GM12878 (cell line): ENCODE measurements at regions not wholly inside any gene's neighbourhood (a gene's known extent, or its start where the extent isn't known, plus 50 kb on each side); places are given as distances from the start of the nearest gene placed in this dataset.

Source experiments
- ASH2L ChIP-seq: fragments of 300-600, 200-600 bp; sonication (generic); IDR thresholded peaks from 2 replicates; pipeline ENCODE4 v1.6.1; 2017; ENCODE audit warnings: low read depth, mild to moderate bottlenecking, borderline replicate concordance
- BHLHE40 ChIP-seq, 2 experiments: fragments of 450-650 bp in 1 of 2; IDR thresholded peaks; 2 replicates each; pipeline ENCODE4 v1.6.1; 2011 to 2017; ENCODE audit warnings: low read depth in 2 of 2, borderline replicate concordance in 1 of 2, improper control_type of control experiment in 1 of 2, low read length in 1 of 2, mild to moderate bottlenecking in 1 of 2
- BRCA1 ChIP-seq: IDR thresholded peaks from 2 replicates; pipeline ENCODE4 v1.6.1; 2011; ENCODE audit warnings: low read depth, low read length, improper control_type of control experiment
- CEBPZ ChIP-seq: fragments of 150-350 bp; IDR thresholded peaks from 2 replicates; pipeline ENCODE4 v1.6.1; 2016; ENCODE audit warnings: low read depth, low read length
- JUNB ChIP-seq: IDR thresholded peaks from 2 replicates; pipeline ENCODE4 v1.6.1; 2016; ENCODE audit warnings: antibody characterized with exemption, mild to moderate bottlenecking
- MTA3 ChIP-seq: IDR thresholded peaks from 2 replicates; pipeline ENCODE4 v1.6.1; 2012; ENCODE audit warnings: low read length, inconsistent platforms, borderline replicate concordance
- NFYA ChIP-seq: IDR thresholded peaks from 2 replicates; pipeline ENCODE4 v1.6.1; 2011; ENCODE audit warnings: low read depth, mild to moderate bottlenecking, low read length, improper control_type of control experiment, borderline replicate concordance
- NR2C2 ChIP-seq: IDR thresholded peaks from 2 replicates; pipeline ENCODE4 v1.6.1; 2011; ENCODE audit warnings: borderline replicate concordance, low read depth; ENCODE audit not compliant: control insufficient read depth, insufficient read length
- NR2F1 ChIP-seq: fragments of 450-650 bp; conservative IDR thresholded peaks from 2 replicates; pipeline ENCODE4 v1.6.1; 2017; ENCODE audit warnings: mild to moderate bottlenecking
- NRF1 ChIP-seq: conservative IDR thresholded peaks from 2 replicates; pipeline ENCODE4 v1.6.1; 2011; ENCODE audit warnings: mild to moderate bottlenecking, low read depth, low read length, improper control_type of control experiment
- PBX3 ChIP-seq: IDR thresholded peaks from 2 replicates; pipeline ENCODE4 v1.6.1; 2011; ENCODE audit warnings: mild to moderate bottlenecking, low read depth, low read length, moderate library complexity; ENCODE audit not compliant: insufficient replicate concordance
- PKNOX1 ChIP-seq: fragments of 450-650 bp; IDR thresholded peaks from 2 replicates; pipeline ENCODE4 v1.6.1; 2016; ENCODE audit warnings: mild to moderate bottlenecking
- POU2F2 ChIP-seq: IDR thresholded peaks from 3 replicates; pipeline ENCODE4 v1.6.1; 2011; ENCODE audit warnings: low read depth, mild to moderate bottlenecking, low read length, borderline replicate concordance
- RFX5 ChIP-seq: IDR thresholded peaks from 2 replicates; pipeline ENCODE4 v1.6.1; 2011; ENCODE audit warnings: low read depth, low read length, improper control_type of control experiment
- SIX5 ChIP-seq: IDR thresholded peaks from 2 replicates; pipeline ENCODE4 v1.6.1; 2011; ENCODE audit warnings: mild to moderate bottlenecking, low read depth, low read length, moderate library complexity; ENCODE audit not compliant: severe bottlenecking
- SKIL ChIP-seq: fragments of 450-650 bp; IDR thresholded peaks from 2 replicates; pipeline ENCODE4 v1.6.1; 2017; ENCODE audit warnings: mild to moderate bottlenecking, low read depth, inconsistent platforms; ENCODE audit not compliant: poor library complexity, severe bottlenecking
- SMAD1 ChIP-seq: fragments of 450-650 bp; IDR thresholded peaks from 2 replicates; pipeline ENCODE4 v1.6.1; 2018; ENCODE audit warnings: mild to moderate bottlenecking, low read depth; ENCODE audit not compliant: partially characterized antibody
- ZNF384 ChIP-seq: IDR thresholded peaks from 2 replicates; pipeline ENCODE4 v1.6.1; 2012; ENCODE audit warnings: low read depth, mild to moderate bottlenecking, low read length, improper control_type of control experiment, borderline replicate concordance
- TF ChIP-seq, protein P1 (sequence below): fragments of 450-650 bp; IDR thresholded peaks from 2 replicates; pipeline ENCODE4 v1.6.1; 2018; ENCODE audit warnings: borderline replicate concordance, mild to moderate bottlenecking; ENCODE audit not compliant: partially characterized antibody

- TF ChIP-seq BRCA1 (no peak), RFX5 (no peak), CEBPZ (no peak), MTA3 (no peak), POU2F2 (no peak), SIX5 (no peak), NR2F1 (no peak), BHLHE40 (IDR thresholded peaks at IDR 0.05; ENCODE audit: borderline replicate concordance in 1 of 2, low read depth in 2 of 2, low read length in 1 of 2) (peak in 1 of 2 experiments; percentile 12; a peak in 1 of 4 replicates), PBX3 (no peak), NFYA (no peak), SKIL (peak; percentile 92), JUNB (no peak), NRF1 (no peak), PKNOX1 (no peak), NR2C2 (no peak), ZNF384 (0 out of 2 replicates have a peak, but pooled peaks have one; percentile 15), ASH2L (no peak), SMAD1 (no peak)
- TF ChIP-seq, protein P1, sequence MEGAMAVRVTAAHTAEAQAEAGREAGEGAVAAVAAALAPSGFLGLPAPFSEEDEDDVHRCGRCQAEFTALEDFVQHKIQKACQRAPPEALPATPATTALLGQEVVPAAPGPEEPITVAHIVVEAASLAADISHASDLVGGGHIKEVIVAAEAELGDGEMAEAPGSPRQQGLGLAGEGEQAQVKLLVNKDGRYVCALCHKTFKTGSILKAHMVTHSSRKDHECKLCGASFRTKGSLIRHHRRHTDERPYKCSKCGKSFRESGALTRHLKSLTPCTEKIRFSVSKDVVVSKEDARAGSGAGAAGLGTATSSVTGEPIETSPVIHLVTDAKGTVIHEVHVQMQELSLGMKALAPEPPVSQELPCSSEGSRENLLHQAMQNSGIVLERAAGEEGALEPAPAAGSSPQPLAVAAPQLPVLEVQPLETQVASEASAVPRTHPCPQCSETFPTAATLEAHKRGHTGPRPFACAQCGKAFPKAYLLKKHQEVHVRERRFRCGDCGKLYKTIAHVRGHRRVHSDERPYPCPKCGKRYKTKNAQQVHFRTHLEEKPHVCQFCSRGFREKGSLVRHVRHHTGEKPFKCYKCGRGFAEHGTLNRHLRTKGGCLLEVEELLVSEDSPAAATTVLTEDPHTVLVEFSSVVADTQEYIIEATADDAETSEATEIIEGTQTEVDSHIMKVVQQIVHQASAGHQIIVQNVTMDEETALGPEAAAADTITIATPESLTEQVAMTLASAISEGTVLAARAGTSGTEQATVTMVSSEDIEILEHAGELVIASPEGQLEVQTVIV: no peak
Observed at GRCh38 chr10:65701168-65701776, 1224.6 kb upstream of the LRRTM3 start (continued).
